HCT116 (cell line): ENCODE measurements at regions not wholly inside any gene's neighbourhood (a gene's known extent, or its start where the extent isn't known, plus 50 kb on each side); places are given as distances from the start of the nearest gene placed in this dataset.

Source experiments
- ATAC-seq: fragments of 200-7000 bp; cut with Tn5 transposase; 2 replicates; pipeline ENCODE4 v1.9.1; 2020; ENCODE audit warnings: mild to moderate bottlenecking, moderate library complexity
- BruUV-seq: library from RNA; stranded (reverse); fragments of 400-500 nt; replicated peaks from 2 replicates; lab custom pipeline; 2021; lab: Mats Ljungman, UMichigan
- CTCF ChIA-PET: fragments of 300-600 bp; sonication (Branson Sonifier 250); formaldehyde crosslinking; loops from one replicate; lab custom pipeline; 2021; ENCODE audit warnings: antibody characterized with exemption; lab: Charles Lee
- POLR2A ChIA-PET: fragments of 300-600, 350-600 bp; sonication (Branson Sonifier 250); formaldehyde crosslinking; loops from one replicate; lab custom pipeline; 2021; ENCODE audit warnings: antibody characterized with exemption; lab: Charles Lee
- RAD21 ChIA-PET, 2 experiments: fragments of 300-600 bp; sonication (Branson Sonifier 250); formaldehyde crosslinking; loops; one replicate each; lab custom pipeline; 2023; ENCODE audit warnings: low total read pairs in 2 of 2; ENCODE audit not compliant: uncharacterized antibody in 2 of 2, unreplicated experiment in 2 of 2, low non-redundant PET in 1 of 2; lab: Charles Lee
- DNase-seq: peaks from one replicate; pipeline ENCODE4 v3.0.0-alpha.2; 2010; ENCODE audit warnings: low read depth, low spot score
- H2AFZ ChIP-seq: fragments of 200-600 bp; shearing (Covaris generic), sonication (generic); 2 replicates; pipeline ENCODE4 v1.6.1; 2017; ENCODE audit warnings: low read depth, mixed run types, mixed read lengths, antibody characterized with exemption, low read length; ENCODE audit not compliant: poor library complexity, severe bottlenecking
- H3K27ac ChIP-seq: 2 replicates; pipeline ENCODE4 v1.5.1; 2012; ENCODE audit warnings: low read depth, low read length
- H3K27me3 ChIP-seq: fragments of 200-600 bp; sonication (generic); 2 replicates; pipeline ENCODE4 v1.6.1; 2016; ENCODE audit warnings: mixed run types, low read length, mixed read lengths; ENCODE audit not compliant: insufficient read depth
- H3K36me3 ChIP-seq, 2 experiments: fragments of 200-500 bp in 1 of 2; fragments of 200-600 bp in 1 of 2; sonication (Bioruptor generic) in 1 of 2; sonication (generic) in 1 of 2; 2 replicates each; pipeline versions ENCODE4 v1.5.1 to v1.6.1; 2014 to 2016; ENCODE audit warnings: low read length in 2 of 2, inconsistent platforms in 1 of 2, mixed read lengths in 1 of 2, mixed run types in 1 of 2; ENCODE audit not compliant: insufficient read depth in 2 of 2, control insufficient read depth in 1 of 2
- H3K4me1 ChIP-seq, 2 experiments: fragments of 200-600 bp in 1 of 2; sonication (generic) in 1 of 2; 2 replicates each; pipeline versions ENCODE4 v1.5.1 to v1.6.1; 2012 to 2017; ENCODE audit warnings: low read length in 2 of 2, inconsistent platforms in 1 of 2, mild to moderate bottlenecking in 1 of 2, mixed read lengths in 1 of 2, mixed run types in 1 of 2, moderate library complexity in 1 of 2; ENCODE audit not compliant: insufficient read depth in 2 of 2, control insufficient read depth in 1 of 2
- H3K4me2 ChIP-seq: fragments of 200-600 bp; sonication (generic); 2 replicates; pipeline ENCODE4 v1.6.1; 2017; ENCODE audit warnings: mixed run types, low read length, mixed read lengths
- H3K4me3 ChIP-seq, 2 experiments: fragments of 200-600 bp in 1 of 2; sonication (generic) in 1 of 2; replicated peaks in 1 of 2; 2 replicates each; pipeline ENCODE4 v1.5.1; 2011 to 2016; ENCODE audit warnings: low read length in 2 of 2, control low read depth in 1 of 2, low read depth in 1 of 2, mild to moderate bottlenecking in 1 of 2, mixed read lengths in 1 of 2, mixed run types in 1 of 2
- H3K79me2 ChIP-seq: fragments of 200-600 bp; sonication (generic); 2 replicates; pipeline ENCODE4 v1.6.1; 2017; ENCODE audit warnings: mild to moderate bottlenecking, mixed run types, low read length, moderate library complexity, mixed read lengths; ENCODE audit not compliant: insufficient read depth
- H3K9ac ChIP-seq: fragments of 200-600 bp; sonication (generic); 2 replicates; pipeline ENCODE4 v1.6.1; 2016; ENCODE audit warnings: low read length, mixed read lengths
- H3K9me2 ChIP-seq: fragments of 200-600 bp; sonication (generic), shearing (Covaris generic); 2 replicates; pipeline ENCODE4 v1.6.1; 2017; ENCODE audit warnings: mixed run types, mild to moderate bottlenecking, moderate library complexity; ENCODE audit not compliant: insufficient read depth
- H3K9me3 ChIP-seq, 2 experiments: fragments of 200-500 bp in 1 of 2; fragments of 200-600 bp in 1 of 2; sonication (Bioruptor generic) in 1 of 2; sonication (generic) in 1 of 2; 2 replicates each; pipeline ENCODE4 v1.6.1; 2014 to 2017; ENCODE audit warnings: low read length in 2 of 2, mixed read lengths in 2 of 2, inconsistent platforms in 1 of 2, low read depth in 1 of 2, mild to moderate bottlenecking in 1 of 2, mixed run types in 1 of 2, moderate library complexity in 1 of 2; ENCODE audit not compliant: control insufficient read depth in 1 of 2, insufficient read depth in 1 of 2
- H4K20me1 ChIP-seq: fragments of 200-600 bp; sonication (generic), shearing (Covaris generic); 2 replicates; pipeline ENCODE4 v1.6.1; 2017; ENCODE audit warnings: mixed run types, mild to moderate bottlenecking, moderate library complexity; ENCODE audit not compliant: insufficient read depth
- ATF3 ChIP-seq: IDR thresholded peaks from 2 replicates; pipeline ENCODE4 v1.6.1; 2012
- CBX3 ChIP-seq: IDR thresholded peaks from 2 replicates; pipeline ENCODE4 v1.6.1; 2012; ENCODE audit warnings: low read depth
- EGR1 ChIP-seq: IDR thresholded peaks from 2 replicates; pipeline ENCODE4 v1.6.1; 2012; ENCODE audit warnings: low read depth
- EZH2 ChIP-seq: fragments of 200-600 bp; sonication (generic); IDR thresholded peaks from 2 replicates; pipeline ENCODE4 v1.6.1; 2017; ENCODE audit warnings: antibody characterized with exemption, mixed run types
- EZH2phosphoT487 ChIP-seq: fragments of 200-600 bp; IDR thresholded peaks from 2 replicates; pipeline ENCODE4 v1.6.1; 2018; ENCODE audit warnings: antibody characterized with exemption, borderline replicate concordance
- MAX ChIP-seq: IDR thresholded peaks from 2 replicates; pipeline ENCODE4 v1.6.1; 2012
- RAD21 ChIP-seq: IDR thresholded peaks from 2 replicates; pipeline ENCODE4 v1.6.1; 2012; ENCODE audit warnings: low read depth, mild to moderate bottlenecking
- SRF ChIP-seq: IDR thresholded peaks from 2 replicates; pipeline ENCODE4 v1.6.1; 2012; ENCODE audit warnings: low read depth
- ZFX ChIP-seq: fragments of 450-650 bp; IDR thresholded peaks from 2 replicates; pipeline ENCODE4 v1.6.1; 2017
- ZNF274 ChIP-seq: fragments of 200-500 bp; sonication (Bioruptor generic); IDR thresholded peaks from 2 replicates; pipeline ENCODE4 v1.6.1; 2014; ENCODE audit warnings: mild to moderate bottlenecking, low read depth, low read length, inconsistent platforms
- intact Hi-C: fragments of 100-400 bp; cut with micrococcal nuclease; formaldehyde crosslinking; loops from 2 replicates; pipeline ENCODE4 v1.10.0; 2022
- TF ChIP-seq, protein P1 (sequence below), 3 experiments: fragments of 200-600 bp in 1 of 3; sonication (generic) in 1 of 3; IDR thresholded peaks in 2 of 3; conservative IDR thresholded peaks in 1 of 3; 2 replicates each; pipeline ENCODE4 v1.5.1; 2012 to 2017; ENCODE audit warnings: low read depth in 2 of 3, low read length in 2 of 3, antibody characterized with exemption in 1 of 3, borderline replicate concordance in 1 of 3, control low read depth in 1 of 3, mild to moderate bottlenecking in 1 of 3, mixed read lengths in 1 of 3, mixed run types in 1 of 3, moderate library complexity in 1 of 3; ENCODE audit not compliant: insufficient read depth in 1 of 3

GRCh38 chr1:238406098-238406860 is 515.6 kb upstream of the ZP4 start:
- Histone ChIP-seq H3K4me1 (no peaks in the 10 kb centered on the region), H3K9me2 (no peaks in the 10 kb centered on the region), H3K79me2 (no peaks in the 10 kb centered on the region), H3K4me3 (no peak overlapping the region), H4K20me1 (no peaks in the 10 kb centered on the region), H3K27ac (no peak overlapping the region), H3K27me3 (no peaks in the 10 kb centered on the region), H2AFZ (no peak overlapping the region), H3K36me3 (no peaks in the 10 kb centered on the region), H3K9me3 (peaks cover 0 to 9% of the 10 kb centered on the region in 2 experiments; a peak in 2 of 4 replicates), H3K9ac (no peak overlapping the region), H3K4me2 (no peak overlapping the region)
- ChIA-PET RAD21 (no interaction called here), CTCF (no interaction called here), POLR2A (no interaction called here)
- ATAC-seq (no peak), DNase-seq (no peak)
- TF ChIP-seq EGR1 (no peak), ATF3 (no peak), CBX3 (no peak), EZH2phosphoT487 (no peak), SRF (no peak), ZFX (no peak)
- TF ChIP-seq, protein P1, sequence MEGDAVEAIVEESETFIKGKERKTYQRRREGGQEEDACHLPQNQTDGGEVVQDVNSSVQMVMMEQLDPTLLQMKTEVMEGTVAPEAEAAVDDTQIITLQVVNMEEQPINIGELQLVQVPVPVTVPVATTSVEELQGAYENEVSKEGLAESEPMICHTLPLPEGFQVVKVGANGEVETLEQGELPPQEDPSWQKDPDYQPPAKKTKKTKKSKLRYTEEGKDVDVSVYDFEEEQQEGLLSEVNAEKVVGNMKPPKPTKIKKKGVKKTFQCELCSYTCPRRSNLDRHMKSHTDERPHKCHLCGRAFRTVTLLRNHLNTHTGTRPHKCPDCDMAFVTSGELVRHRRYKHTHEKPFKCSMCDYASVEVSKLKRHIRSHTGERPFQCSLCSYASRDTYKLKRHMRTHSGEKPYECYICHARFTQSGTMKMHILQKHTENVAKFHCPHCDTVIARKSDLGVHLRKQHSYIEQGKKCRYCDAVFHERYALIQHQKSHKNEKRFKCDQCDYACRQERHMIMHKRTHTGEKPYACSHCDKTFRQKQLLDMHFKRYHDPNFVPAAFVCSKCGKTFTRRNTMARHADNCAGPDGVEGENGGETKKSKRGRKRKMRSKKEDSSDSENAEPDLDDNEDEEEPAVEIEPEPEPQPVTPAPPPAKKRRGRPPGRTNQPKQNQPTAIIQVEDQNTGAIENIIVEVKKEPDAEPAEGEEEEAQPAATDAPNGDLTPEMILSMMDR (IDR thresholded peaks at IDR 0.05 in 2 of 3, conservative IDR thresholded peaks at IDR 0.05 in 1 of 3; ENCODE audit: borderline replicate concordance in 1 of 3, insufficient read depth in 1 of 3, low read depth in 2 of 3, low read length in 2 of 3): no peak
- no TSS peak for BruUV-seq
- intact Hi-C loops: no loop called here

- RAD21 ChIA-PET: no interaction called here
- H4K20me1 ChIP-seq: no peaks in the 10 kb centered on the region
- H3K9me3 ChIP-seq: peaks cover 0 to 9% of the 10 kb centered on the region in 2 experiments; a peak in 2 of 4 replicates
- no peak for TF ChIP-seq EZH2
- no peak for TF ChIP-seq ZNF274
- TF ChIP-seq MAX: no peak
- TF ChIP-seq EZH2phosphoT487: no peak
- TF ChIP-seq RAD21: no peak
- no peak overlapping the region for H3K27ac ChIP-seq
- POLR2A ChIA-PET: no interaction called here
- BruUV-seq: no TSS peak
- H3K27me3 ChIP-seq: no peaks in the 10 kb centered on the region
- intact Hi-C loops: no loop called here
- DNase-seq: no peak
- no peaks in the 10 kb centered on the region for H3K4me1 ChIP-seq
- no peaks in the 10 kb centered on the region for H3K36me3 ChIP-seq
- H3K4me3 ChIP-seq: no peak overlapping the region
- no peaks in the 10 kb centered on the region for H3K79me2 ChIP-seq
- H3K9ac ChIP-seq: no peak overlapping the region
- CTCF ChIA-PET: no interaction called here
- H3K4me2 ChIP-seq: no peak overlapping the region
- H3K9me2 ChIP-seq: no peaks in the 10 kb centered on the region
- no peak overlapping the region for H2AFZ ChIP-seq
- ATAC-seq: no peak
These were observed 514.2 kb upstream of the ZP4 start for GRCh38 chr1:238404921-238405320.
